Activated naive CD8-positive, alpha-beta T cell treated with anti-CD3 and anti-CD28 coated beads for 36 hours (primary cell): ENCODE measurements at regions not wholly inside any gene's neighbourhood (a gene's known extent, or its start where the extent isn't known, plus 50 kb on each side); places are given as distances from the start of the nearest gene placed in this dataset.
"Not testable (repeated sequence)": the region's sequence is repeated elsewhere in the genome, so short reads cannot be mapped to it uniquely, and the experiment has no call there.

ENCODE experiments used
- DNase-seq: peaks from one replicate; pipeline ENCODE4 v3.0.0; 2021
- H3K27ac Mint-ChIP-seq: one replicate; pipeline ENCODE4 v1.8.0; 2022; ENCODE audit warnings: mild to moderate bottlenecking, moderate library complexity, mixed read lengths
- H3K27me3 Mint-ChIP-seq: one replicate; pipeline ENCODE4 v1.8.0; 2022; ENCODE audit warnings: mild to moderate bottlenecking, mixed read lengths
- H3K36me3 Mint-ChIP-seq: one replicate; pipeline ENCODE4 v1.8.0; 2021; ENCODE audit warnings: mild to moderate bottlenecking, mixed read lengths
- H3K4me1 Mint-ChIP-seq: one replicate; pipeline ENCODE4 v1.8.0; 2021; ENCODE audit warnings: mixed read lengths
- H3K4me3 Mint-ChIP-seq: one replicate; pipeline ENCODE4 v1.8.0; 2022; ENCODE audit warnings: mild to moderate bottlenecking, moderate library complexity, mixed read lengths
- H3K9me3 Mint-ChIP-seq: one replicate; pipeline ENCODE4 v1.8.0; 2022; ENCODE audit warnings: mixed read lengths

- DNase-seq = no peak
- Mint-ChIP-seq H3K27ac (no peak overlapping the region), H3K4me1 (no peaks in the 10 kb centered on the region), H3K36me3 (no peaks in the 10 kb centered on the region), H3K4me3 (no peak overlapping the region), H3K27me3 (peaks cover 12% of the 10 kb centered on the region), H3K9me3 (no peaks in the 10 kb centered on the region)
Observed at GRCh38 chr4:1557221-1557597, 126.9 kb downstream of the FAM53A start.

- peaks cover 12% of the 10 kb centered on the region for H3K27me3 Mint-ChIP-seq
- H3K27ac Mint-ChIP-seq = no peak overlapping the region
Observed at GRCh38 chr4:1556541-1557220, 127.4 kb downstream of the FAM53A start.

GRCh38 chr4:1554876-1555265 is 129.2 kb downstream of the FAM53A start:
- no peaks in the 10 kb centered on the region for H3K36me3 Mint-ChIP-seq
- DNase-seq = no peak
- no peak overlapping the region for H3K4me3 Mint-ChIP-seq
- no peak overlapping the region for H3K27ac Mint-ChIP-seq
- H3K4me1 Mint-ChIP-seq = no peaks in the 10 kb centered on the region
- peaks cover 8% of the 10 kb centered on the region for H3K27me3 Mint-ChIP-seq
- no peaks in the 10 kb centered on the region for H3K9me3 Mint-ChIP-seq

More at GRCh38 chr4:1556541-1557220, 127.4 kb downstream of the FAM53A start:
- Mint-ChIP-seq H3K4me1 (no peaks in the 10 kb centered on the region), H3K4me3 (no peak overlapping the region), H3K9me3 (no peaks in the 10 kb centered on the region), H3K36me3 (no peaks in the 10 kb centered on the region)
- no peak for DNase-seq

GRCh38 chr4:1554246-1554875 is 129.8 kb downstream of the FAM53A start:
- Mint-ChIP-seq H3K27ac (no peak overlapping the region), H3K27me3 (peaks cover 8% of the 10 kb centered on the region), H3K9me3 (no peaks in the 10 kb centered on the region), H3K4me1 (no peaks in the 10 kb centered on the region), H3K4me3 (no peak overlapping the region), H3K36me3 (no peaks in the 10 kb centered on the region)
- no peak for DNase-seq

- no peak overlapping the region for H3K27ac Mint-ChIP-seq
- DNase-seq = no peak
- peaks cover 8% of the 10 kb centered on the region for H3K27me3 Mint-ChIP-seq
- no peak overlapping the region for H3K4me3 Mint-ChIP-seq
- no peaks in the 10 kb centered on the region for H3K9me3 Mint-ChIP-seq
- no peaks in the 10 kb centered on the region for H3K36me3 Mint-ChIP-seq
- peaks cover 2% of the 10 kb centered on the region for H3K4me1 Mint-ChIP-seq
Observed at GRCh38 chr4:1553365-1553764, 130.7 kb downstream of the FAM53A start.

GRCh38 chr4:1552451-1552850 is 131.7 kb downstream of the FAM53A start:
- peaks cover 2% of the 10 kb centered on the region for H3K4me1 Mint-ChIP-seq

GRCh38 chr4:1551211-1551610 is 132.9 kb downstream of the FAM53A start:
- no peak overlapping the region for H3K27ac Mint-ChIP-seq
- peaks cover 7% of the 10 kb centered on the region for H3K27me3 Mint-ChIP-seq
- no peak overlapping the region for H3K4me3 Mint-ChIP-seq
- H3K9me3 Mint-ChIP-seq = no peaks in the 10 kb centered on the region
- no peak for DNase-seq
- H3K36me3 Mint-ChIP-seq = no peaks in the 10 kb centered on the region
- peaks cover 2% of the 10 kb centered on the region for H3K4me1 Mint-ChIP-seq

More at GRCh38 chr4:1552451-1552850, 131.7 kb downstream of the FAM53A start:
- Mint-ChIP-seq H3K27ac (no peak overlapping the region), H3K36me3 (no peaks in the 10 kb centered on the region), H3K9me3 (no peaks in the 10 kb centered on the region), H3K27me3 (peaks cover 11% of the 10 kb centered on the region), H3K4me3 (no peak overlapping the region)
- no peak for DNase-seq

GRCh38 chr4:1550122-1551070 is 133.7 kb downstream of the FAM53A start:
- peaks cover 2% of the 10 kb centered on the region for H3K4me1 Mint-ChIP-seq
- no peaks in the 10 kb centered on the region for H3K36me3 Mint-ChIP-seq
- H3K27me3 Mint-ChIP-seq = peaks cover 7% of the 10 kb centered on the region

GRCh38 chr4:1549638-1550035 is 134.5 kb downstream of the FAM53A start:
- Mint-ChIP-seq H3K36me3 (no peaks in the 10 kb centered on the region), H3K27me3 (peaks cover 7% of the 10 kb centered on the region), H3K27ac (no peak overlapping the region), H3K4me1 (peaks cover 5% of the 10 kb centered on the region), H3K9me3 (no peaks in the 10 kb centered on the region), H3K4me3 (no peak overlapping the region)
- DNase-seq = no peak

More at GRCh38 chr4:1550122-1551070, 133.7 kb downstream of the FAM53A start:
- no peak overlapping the region for H3K4me3 Mint-ChIP-seq
- H3K9me3 Mint-ChIP-seq = no peaks in the 10 kb centered on the region
- H3K27ac Mint-ChIP-seq = no peak overlapping the region
- DNase-seq = no peak

- not testable (repeated sequence) for H3K4me3 Mint-ChIP-seq, H3K4me1 Mint-ChIP-seq, H3K9me3 Mint-ChIP-seq, H3K36me3 Mint-ChIP-seq, H3K27me3 Mint-ChIP-seq, H3K27ac Mint-ChIP-seq
- peak; percentile 63 for DNase-seq
Observed at GRCh38 chr4:1548827-1549637, 135.1 kb downstream of the FAM53A start.

- H3K36me3 Mint-ChIP-seq = no peaks in the 10 kb centered on the region
- peaks cover 7% of the 10 kb centered on the region for H3K27me3 Mint-ChIP-seq
- peaks cover 9% of the 10 kb centered on the region for H3K4me1 Mint-ChIP-seq
- H3K27ac Mint-ChIP-seq = no peak overlapping the region
- H3K9me3 Mint-ChIP-seq = no peaks in the 10 kb centered on the region
- no peak for DNase-seq
- no peak overlapping the region for H3K4me3 Mint-ChIP-seq
Observed at GRCh38 chr4:1547856-1548826, 136.0 kb downstream of the FAM53A start.

GRCh38 chr4:1547131-1547855 is 136.8 kb downstream of the FAM53A start:
- H3K36me3 Mint-ChIP-seq = no peaks in the 10 kb centered on the region
- H3K4me1 Mint-ChIP-seq = peaks cover 9% of the 10 kb centered on the region
- H3K4me3 Mint-ChIP-seq = no peak overlapping the region
- H3K27ac Mint-ChIP-seq = no peak overlapping the region
- H3K27me3 Mint-ChIP-seq = peaks cover 7% of the 10 kb centered on the region
- H3K9me3 Mint-ChIP-seq = no peaks in the 10 kb centered on the region
- DNase-seq = no peak

GRCh38 chr4:1544861-1545281 is 138.6 kb upstream of the NKX1-1 start:
- no peak overlapping the region for H3K4me3 Mint-ChIP-seq
- H3K4me1 Mint-ChIP-seq = peaks cover 9% of the 10 kb centered on the region
- H3K27me3 Mint-ChIP-seq = peaks cover 7% of the 10 kb centered on the region
- H3K27ac Mint-ChIP-seq = peak overlapping the region; percentile 60
- no peaks in the 10 kb centered on the region for H3K36me3 Mint-ChIP-seq
- no peak for DNase-seq
- no peaks in the 10 kb centered on the region for H3K9me3 Mint-ChIP-seq
